ENCODE measurements at regions not wholly inside any gene's neighbourhood (a gene's known extent, or its start where the extent isn't known, plus 50 kb on each side); places are given as distances from the start of the nearest gene placed in this dataset.

DNA sequence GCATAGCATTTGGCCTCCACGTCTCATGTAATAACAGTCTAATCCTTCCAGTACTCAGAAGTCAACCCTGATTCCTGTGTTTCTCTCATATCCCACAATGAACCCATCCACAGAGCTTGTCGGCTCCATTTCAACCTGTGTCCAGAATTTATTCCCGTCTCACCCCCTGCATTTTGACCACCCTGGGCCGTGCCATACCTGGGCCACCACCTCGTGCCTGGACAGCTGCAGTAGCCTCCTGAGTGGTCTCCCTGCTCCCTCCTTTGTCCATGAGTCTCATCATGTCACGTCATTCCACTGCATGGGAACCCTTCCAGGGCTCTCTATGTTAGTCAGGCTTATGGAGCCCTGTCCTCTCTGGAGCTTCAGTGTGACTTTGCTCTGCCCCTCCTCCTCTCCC lies 670.6 kb downstream of the PTPRU start:
- DNase-seq = no peak

DNA sequence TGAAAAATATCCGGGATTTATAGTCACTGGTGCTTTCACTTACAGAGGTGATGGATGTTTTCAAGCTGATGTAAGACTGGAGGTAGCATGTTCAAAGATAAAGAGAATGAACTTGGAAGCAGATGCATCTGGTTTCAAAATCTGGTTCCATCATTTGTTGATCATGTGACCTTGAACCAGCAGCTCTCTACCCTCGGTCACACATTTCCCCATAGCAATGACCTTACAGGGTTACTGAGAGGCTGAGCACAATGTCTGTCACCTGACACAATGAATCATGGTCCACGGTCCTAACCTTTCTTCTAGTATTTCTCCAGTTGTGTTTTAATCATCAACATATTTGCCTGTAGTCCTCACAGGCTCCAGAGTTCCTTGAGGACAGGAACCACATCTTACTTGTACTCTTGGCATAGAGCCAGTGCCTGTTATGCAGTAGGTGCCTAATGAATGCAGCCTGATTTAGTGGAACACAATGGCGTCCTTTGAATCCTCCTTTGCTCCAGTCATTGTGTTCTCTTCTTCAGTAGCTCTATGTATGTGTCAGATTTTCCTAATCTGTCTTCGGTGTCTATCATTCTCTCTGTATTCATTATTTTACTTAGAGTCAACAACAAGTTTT lies 667.3 kb downstream of the PTPRU start:
- DNase-seq = no peak

DNA sequence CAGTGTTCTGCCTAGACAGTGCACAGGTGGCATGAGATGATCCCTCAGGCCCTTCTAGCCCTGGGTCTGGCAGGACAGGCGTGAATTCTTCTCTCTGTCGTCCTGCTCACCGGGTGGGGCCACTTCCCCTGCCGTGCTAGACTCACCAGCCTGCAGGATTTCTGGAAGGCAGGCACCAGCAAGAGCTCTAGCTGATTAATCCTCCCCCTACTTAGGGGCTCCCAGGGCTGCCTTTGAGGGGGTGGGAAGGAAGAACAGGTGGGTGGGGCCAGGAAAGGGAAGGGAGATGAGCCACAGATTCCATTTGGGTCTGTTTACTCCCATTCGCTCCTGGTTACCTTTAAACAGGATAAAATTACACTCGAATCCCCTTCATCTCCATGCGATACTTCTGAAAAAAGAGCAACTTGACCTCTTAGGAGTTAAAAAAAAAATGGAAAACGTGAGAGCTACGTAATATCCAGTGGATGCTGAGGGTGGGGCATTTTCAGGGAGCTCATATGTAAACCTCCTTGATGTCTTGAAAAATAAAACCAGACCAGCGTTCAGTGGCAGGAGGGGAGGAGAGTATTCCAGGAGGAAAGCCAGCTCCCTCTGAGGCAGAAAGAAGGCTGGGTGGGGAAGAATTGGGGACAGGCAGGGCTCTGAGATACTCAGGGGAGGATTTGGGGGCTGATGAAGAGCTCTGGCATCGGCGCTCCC lies 665.5 kb downstream of the PTPRU start:
- no peak for DNase-seq

DNA sequence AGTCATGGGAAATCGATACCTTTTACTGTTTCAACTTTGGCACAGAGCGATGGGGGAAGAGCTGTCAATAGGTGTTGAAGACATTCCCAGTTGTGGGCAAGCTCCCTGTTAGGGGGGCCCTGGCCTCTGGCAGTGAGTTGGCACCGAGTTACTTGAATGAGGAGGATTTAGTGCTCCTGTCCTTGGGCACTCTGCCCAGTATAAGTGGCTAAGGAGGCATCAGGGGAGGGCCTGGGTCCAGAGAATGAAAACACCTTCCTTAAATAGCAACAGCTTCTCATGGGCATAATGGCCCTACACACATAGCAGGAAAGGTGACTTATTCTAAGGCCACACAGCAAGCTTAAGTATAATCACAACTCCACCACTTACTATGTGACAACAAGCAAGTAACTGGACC lies 664.4 kb downstream of the PTPRU start:
- no peak for DNase-seq

DNA sequence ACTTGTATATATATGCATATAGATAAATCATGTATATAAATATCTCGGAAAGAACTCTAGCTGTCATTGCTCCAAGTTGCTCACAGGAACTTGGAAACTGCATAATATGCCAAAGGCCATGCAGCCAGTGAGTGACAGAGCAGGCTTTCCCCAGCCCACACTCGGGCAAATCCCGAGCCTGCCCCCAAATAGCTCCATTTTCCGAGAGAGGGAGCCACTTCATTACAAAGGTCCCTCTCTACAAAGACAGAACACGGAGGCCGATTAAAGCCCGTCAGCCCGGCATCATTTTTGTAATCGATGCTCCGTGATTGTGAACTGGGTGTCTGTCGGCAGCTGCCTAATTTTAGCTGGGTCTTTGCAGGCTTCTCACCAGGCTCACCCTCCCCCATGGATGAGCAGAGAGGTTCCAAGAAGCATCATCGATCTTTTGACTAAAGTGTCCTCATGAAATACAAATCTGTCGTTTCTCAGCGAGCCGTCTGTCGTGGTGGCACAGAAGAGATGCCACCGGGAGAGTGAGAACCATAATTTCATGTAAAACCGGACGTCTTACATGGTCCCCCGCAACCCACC lies 663.9 kb downstream of the PTPRU start:
- DNase-seq = no peak

DNA sequence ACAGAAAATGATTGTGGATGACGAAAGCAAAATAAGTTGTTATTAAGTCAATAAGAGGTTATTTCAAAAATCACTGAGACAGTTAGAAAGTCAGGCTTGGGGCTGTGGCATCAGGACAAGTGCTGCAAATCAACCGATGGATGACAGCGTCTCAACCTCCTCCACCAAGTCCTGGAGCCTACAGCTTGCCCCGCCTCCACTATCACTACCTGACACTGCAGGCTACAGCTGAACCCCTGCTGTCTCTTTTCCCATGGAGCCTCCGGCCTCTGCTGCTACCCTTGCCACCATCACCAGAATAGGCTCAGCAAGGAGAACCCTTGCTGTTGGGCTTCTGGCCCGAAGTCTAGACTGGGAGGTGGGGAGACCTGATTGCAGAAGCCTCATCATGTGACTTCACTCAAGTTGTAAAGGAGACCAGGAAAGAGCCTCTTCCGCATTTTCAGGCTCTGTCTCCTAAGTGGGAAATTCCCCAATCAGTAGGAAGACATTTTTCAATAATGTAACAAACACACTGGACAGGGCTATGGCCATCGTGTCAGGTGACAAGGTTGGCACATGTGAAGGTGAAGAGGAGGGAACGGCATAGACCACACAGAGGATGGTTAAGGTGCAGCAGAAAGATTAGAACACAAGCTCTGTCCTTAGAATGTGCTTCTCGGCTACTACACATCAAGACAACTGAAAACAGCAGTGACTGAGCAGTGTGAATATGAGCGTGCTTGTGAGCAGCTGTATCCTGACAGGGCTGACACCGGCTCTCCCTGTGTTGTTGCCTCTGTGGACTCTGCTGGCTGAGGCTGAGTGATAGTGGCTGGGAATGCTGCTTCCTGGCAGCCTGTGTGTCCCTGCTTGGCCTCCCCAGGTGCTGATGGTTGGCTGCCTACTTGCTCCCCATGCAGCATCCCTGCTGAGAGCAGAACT lies 660.7 kb downstream of the PTPRU start:
- DNase-seq = no peak

DNA sequence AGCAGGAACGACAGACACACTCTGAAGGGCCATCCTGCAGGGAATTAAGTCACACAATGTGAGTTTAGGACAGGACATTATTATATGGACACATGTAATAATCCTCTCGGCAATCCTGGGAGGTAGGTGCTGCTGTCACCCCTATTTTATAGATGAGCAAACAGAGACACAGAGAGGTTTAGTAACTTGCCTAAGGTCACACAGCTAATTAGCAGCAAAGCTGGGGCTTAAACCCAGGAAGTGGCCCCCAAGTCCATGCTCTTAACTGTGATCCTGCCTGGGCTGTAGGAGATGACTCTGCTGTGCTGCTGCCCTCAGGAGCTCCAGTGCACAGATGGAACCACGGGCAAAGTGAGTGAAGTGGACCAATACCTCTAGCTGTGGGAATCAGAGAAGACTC lies 660.0 kb downstream of the PTPRU start:
- no peak for DNase-seq

DNA sequence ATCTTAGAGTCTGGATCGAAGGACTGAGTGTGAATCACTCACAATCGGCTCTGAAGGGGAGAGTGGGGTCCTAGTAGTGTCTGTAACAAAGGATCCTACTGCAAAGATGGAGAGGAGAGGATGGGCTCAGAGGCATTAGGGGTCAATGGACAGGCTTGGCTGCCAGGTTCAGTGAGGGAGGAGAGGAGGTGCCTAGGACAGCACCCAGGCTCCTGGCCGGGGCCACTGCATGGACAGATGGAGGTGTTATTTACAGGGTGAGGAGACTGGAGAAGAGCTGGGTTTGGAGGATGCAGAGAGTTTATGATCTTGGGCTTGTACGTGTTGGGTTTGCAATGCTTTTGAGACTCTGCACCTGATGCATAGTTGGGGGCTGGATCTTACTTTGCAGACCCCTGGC lies 658.9 kb downstream of the PTPRU start:
- DNase-seq = no peak

DNA sequence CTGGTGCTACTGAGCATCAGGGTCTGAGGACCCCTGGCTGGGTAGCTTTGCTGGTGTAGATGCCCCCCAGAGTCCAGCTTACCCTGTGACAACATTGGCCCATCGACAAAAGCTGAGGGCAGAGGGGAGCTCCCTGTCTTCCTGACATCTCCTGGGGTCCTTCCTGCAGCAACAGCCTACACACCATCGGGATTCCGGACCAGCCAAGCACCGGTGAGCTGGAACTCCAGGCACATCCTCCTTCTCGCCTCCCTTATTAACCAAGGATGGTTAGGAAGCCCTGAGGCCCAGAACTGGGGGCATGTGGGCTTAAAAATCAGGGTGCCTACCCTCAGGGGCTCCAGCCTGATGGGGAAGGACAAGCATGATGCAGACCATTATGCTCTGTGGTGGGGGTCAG lies 658.0 kb downstream of the PTPRU start:
- DNase-seq = no peak

DNA sequence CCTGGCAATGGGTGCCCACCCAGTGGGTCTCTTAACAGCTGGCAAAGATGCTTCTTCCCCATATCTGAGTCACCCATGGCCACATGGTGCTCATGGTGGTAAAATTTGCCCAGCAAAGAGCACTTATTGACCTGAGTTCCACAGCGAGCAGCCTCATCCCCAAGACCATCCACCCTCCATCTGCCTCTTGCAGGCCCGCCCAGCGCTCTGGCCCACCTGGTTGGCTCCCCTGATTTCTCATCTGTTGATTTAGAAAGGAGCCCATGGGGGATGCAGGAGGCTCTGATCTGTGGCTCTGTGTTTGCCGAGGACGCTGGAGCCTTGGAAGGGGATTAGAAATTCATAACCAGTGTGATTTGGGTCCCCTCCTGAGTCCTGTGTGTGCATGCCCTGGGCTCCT lies 657.5 kb downstream of the PTPRU start:
- no peak for DNase-seq

DNA sequence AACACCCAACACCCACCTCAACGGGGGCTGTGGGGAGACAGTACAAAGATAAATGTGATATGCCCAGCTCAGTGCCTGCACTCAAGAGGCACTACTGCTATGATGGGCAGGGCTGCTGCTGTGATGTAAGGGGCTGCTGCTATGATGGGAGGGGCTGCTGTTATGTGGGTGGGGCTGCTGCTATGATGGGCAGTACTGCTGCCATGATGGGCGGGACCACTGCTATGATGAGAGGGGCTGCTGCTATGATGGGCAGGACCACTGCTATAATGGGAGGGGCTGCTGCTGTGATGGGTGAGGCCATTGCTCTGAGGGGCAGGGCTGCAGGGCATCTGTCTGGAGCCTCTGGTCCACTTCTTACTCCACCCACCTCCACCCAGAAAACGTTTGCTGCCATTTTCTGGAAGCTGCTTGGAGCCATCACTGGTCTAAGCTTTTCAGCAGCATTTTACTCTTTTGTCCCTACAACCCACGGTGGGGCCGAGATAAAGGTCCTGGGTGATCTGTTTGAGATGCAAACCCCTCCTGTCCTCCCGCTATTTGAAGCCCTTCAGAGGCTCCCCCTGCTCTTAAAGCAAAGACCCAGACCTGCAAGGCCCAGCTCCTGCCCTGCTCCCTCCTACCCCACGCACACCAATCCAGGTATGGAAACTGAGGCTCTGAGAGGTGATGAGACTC lies 656.9 kb downstream of the PTPRU start:
- DNase-seq = no peak

DNA sequence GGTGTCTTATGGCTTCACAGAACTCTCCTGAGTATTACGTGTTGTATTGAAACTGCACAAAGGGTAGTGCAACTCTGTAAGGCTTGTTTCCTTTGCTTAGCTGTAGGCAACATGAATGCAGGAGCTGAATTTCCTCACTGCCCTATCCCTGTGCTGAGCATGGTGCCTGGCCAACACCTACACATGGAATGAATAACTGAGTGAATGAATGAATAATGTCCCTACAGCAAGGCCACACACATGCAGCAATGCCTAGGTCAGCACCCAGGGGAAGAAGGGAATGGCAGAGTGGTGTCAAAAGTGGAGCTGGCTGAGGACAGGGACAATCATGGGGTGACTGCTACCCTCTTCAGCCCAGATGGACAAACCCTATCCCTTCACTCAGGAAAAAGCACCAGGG lies 655.9 kb downstream of the PTPRU start:
- no peak for DNase-seq

DNA sequence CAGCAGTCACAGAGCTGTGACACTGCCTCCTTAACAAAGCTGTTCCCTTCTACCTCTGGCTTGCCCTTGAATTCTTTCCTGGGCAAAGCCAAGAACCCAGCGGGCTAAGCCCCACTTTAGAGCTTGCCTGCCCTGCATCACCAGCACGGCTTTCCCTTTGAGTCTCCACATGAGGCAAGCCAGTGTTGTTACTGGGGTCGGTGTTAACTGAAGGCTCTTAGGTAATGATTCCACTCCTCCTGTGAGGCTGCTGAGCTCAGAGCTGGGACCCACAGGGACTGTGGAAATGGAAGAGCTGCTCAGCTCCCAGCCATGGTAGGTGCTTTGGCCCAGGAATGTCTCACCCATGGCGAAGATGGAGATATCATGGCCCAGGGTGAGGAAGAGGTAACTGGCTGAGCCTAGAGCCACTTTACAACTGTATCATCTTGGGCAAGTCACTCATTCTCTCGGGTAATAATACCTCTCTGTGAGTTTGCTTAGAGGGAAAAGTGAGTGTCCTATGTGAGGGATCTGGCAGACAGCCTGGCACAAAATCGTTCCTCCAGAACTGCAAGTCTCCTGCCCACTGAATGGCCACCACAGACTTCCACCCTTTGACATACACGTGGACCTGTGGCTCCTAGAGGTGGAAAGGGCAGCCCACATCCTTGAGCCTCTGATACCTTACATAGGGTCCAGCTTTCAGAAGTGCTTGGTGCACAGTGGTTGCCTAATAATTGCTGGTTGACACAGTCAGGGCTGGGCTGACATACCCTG lies 654.1 kb downstream of the PTPRU start:
- DNase-seq = no peak

DNA sequence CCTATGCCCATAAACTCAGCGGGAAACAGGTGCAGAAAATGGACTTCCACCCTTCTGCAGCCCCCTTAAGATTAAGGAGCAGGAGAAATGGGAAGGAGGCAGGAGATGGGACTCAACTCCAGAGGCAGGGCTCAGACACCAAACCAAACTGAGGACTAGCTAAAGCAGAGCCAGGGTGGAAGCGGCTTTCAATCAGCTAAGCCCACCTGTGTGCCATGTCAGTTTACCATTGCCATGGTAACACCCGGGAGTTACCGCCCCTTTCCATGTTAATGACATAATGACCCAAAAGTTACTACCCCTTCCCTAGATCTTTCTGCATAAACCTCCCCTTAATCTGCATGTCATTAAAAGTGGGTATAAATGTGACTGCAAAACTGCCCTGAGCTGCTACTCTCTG lies 653.5 kb downstream of the PTPRU start:
- no peak for DNase-seq

DNA sequence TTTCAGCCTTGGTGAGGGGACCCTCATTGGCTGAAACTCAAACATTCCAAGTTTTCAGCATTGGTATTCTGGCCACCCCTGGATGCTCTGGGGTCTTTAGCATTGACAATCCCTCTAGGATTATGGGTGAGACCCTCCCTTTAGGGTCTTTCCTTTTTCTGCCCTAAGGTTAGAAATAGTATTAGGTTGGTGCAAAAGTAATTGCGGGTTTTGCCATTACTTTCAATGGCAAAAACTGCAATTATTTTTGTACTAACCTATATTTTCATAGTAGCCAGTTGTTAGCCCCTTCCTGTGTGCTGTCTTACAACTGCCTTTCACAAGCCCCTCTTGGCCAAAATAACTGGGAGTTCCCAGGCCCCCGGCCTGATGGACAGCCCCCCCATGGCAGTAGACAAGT lies 648.4 kb downstream of the PTPRU start:
- no peak for DNase-seq

DNA sequence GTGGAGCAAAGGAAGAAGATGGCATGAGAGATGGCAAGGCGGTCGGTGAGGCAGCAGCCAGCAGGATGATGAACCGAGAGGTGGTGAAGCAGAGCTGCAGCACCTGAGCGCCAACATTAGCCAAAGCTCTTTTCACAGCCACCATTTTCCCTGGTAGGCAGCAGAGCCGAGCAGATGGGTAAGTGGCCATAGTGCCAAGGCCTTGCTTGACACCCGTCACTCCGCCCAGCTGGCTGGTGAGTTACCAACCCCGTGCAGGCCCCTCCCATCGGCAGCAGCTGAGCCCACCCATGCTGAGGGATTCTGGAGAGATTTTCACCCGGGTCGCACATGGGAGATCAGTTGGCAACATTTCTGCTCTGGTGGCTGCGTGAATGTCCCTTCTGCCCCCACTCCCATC lies 647.7 kb downstream of the PTPRU start:
- DNase-seq = no peak

DNA sequence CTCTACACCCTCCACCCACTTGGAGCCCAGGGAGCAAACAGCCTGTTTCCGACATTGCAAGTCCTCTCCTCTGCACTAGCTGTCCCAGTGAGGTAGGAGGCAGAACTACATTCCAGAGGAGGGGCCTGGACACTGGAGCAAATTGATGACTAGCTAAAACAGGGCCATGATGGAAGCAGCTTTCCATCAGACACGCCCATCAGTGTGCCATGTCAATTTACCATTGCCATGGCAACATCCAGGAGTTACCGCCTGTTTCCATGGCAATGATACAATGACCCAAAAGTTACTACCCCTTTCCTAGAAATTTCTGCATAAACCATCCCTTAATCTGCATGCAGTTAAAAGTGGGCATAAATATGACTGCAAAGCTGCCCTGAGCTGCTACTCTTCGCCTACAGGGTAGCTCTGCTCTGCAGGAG lies 647.1 kb downstream of the PTPRU start:
- no peak for DNase-seq

DNA sequence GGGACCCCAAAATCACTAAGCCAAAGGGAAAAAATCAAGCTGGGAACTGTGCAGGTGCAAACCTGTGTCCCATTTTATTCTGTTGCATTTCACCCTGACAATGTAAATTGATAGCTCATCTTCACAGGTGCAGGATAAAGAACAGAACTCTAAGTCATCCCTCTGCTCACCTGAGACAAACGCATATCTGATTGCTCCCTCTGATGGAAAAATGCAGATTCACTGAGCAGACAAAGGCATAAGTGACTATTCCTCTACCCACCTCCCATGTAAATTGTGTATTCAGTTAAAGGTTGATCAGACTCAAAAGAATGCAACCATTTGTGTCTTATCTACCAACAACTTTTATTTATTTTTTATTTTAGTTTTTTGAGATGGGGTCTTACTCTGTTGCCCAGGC lies 644.2 kb downstream of the PTPRU start:
- DNase-seq = no peak

DNA sequence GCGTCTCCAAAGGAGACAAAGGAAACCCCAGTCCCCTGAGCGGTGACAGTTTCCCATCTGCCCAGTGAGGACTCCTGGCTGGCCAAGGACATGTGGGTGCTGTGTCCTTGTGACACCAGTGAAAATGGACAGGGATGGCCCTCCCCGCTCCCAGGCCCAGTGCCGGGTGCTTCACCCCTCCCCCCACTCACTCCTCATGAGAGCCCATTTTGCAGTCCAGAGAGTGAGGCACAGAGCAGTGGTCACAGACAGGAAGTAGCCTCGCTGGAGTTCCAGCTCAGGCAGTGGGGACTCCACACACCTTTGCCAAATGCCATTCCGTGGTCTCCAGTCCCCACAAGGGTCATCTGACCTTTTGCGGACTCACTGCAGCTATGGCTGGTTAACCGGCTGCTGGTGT lies 642.9 kb downstream of the PTPRU start:
- no peak for DNase-seq

DNA sequence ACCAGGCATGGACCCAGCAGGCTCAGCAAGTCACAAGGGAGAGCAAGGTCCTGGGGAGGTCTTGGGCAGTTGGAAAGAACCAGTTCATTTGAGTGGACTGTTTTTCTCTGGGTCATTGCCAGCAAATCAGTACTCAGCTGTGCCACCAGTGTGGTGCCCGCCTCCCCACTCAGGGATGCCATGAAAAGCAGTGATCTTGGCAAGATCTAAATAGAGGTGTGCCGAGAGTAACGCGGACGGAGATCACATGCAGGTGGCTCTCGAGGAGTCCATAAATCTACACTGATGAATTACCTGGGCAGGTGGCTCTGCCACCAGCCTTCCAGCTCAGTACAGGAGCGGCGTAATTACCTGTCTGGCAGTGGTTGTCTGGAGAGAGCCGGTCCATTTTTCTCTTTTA lies 642.2 kb downstream of the PTPRU start:
- DNase-seq = no peak

DNA sequence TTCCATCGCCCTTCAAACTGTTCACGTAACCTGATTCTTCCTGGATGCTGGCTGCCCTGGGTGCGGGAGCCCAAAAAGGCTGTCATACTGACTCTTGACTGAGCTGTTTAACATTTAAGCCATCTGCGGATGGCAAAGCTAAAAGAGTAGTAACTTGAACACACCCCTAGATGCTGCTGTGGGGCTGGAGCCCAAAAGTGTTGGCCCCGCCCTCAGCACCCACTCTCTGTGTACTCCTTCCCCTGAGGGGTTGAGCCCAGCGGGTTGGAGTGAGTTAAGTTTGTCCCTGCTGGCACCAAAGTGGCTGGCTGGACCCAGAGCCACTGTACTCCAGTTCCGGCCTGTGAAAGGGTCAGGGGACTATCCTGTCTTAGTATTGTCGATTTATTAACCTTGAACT lies 640.6 kb downstream of the PTPRU start:
- DNase-seq = no peak

DNA sequence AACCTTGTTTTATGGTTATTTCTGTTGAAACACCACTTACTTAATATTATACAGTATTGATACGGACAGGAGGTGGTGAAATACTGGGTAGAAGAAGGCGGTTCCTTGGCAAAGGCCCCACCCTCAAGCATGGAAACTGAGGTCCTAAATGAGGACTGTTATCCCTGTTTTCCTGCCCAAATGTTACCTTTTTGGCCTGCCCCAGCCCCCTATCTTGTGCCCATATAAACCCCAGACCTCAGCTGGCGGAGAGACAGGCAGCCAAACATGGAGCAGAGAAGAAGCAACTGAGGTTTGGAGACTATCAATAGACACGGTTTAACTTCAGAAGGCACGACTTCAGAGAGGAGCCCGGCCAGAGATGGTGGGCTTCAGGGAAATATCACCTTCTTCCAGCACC lies 640.1 kb downstream of the PTPRU start:
- DNase-seq = no peak
